Adrenal gland (tissue), 5 donors: ENCODE measurements at regions not wholly inside any gene's neighbourhood (a gene's known extent, or its start where the extent isn't known, plus 50 kb on each side); places are given as distances from the start of the nearest gene placed in this dataset.

ENCODE experiments used
- CTCF ChIP-seq, 6 experiments: fragments of 450-650 bp in 4 of 6; fragments of 200-600 bp in 2 of 6; sonication (generic) in 1 of 6; IDR thresholded peaks; 1 replicate in 5 of 6; 2 replicates in 1 of 6; pipeline versions ENCODE4 v1.5.1 to v1.8.0; 2016 to 2021; ENCODE audit warnings: antibody characterized with exemption in 6 of 6, mild to moderate bottlenecking in 2 of 6, moderate library complexity in 1 of 6
- POLR2A ChIP-seq, 2 donors: fragments of 450-650 bp; IDR thresholded peaks; one replicate each; pipeline ENCODE4 v1.6.1; 2017; ENCODE audit warnings: antibody characterized with exemption in 2 of 2, mild to moderate bottlenecking in 2 of 2, moderate library complexity in 1 of 2
- donor health status: DM: no; HTN: no; CAD: no.

DNA sequence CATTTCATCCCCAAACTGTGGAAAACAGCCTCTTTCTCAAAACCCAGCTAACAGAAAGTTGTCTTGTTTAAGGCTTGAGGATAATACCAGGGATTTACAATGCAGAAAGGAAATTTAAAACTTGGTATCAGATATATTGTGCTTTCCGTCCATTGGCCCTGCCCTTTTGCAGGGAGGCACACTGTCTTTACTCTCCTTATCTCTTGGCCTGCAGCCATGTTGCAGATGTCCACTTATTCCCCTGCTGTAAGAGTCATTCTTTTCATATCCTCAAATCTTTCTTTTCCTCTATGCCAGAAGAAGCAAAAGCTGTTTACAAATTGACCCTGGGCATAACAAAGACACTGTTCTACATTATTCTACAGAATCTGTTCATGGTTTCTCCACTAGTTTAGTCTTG lies 75.6 kb upstream of the DYNLT3 start:
- no peak for TF ChIP-seq CTCF (IDR thresholded peaks at IDR 0.05)
- TF ChIP-seq POLR2A (IDR thresholded peaks at IDR 0.05): no peak
